ENCODE measurements at regions not wholly inside any gene's neighbourhood (a gene's known extent, or its start where the extent isn't known, plus 50 kb on each side); places are given as distances from the start of the nearest gene placed in this dataset.

- ATAC-seq = no peak
- 67% methylated on average over 1 of the region's 2 CpGs for WGBS (ENCODE audit: insufficient coverage)
- DNase-seq = no peak
- intact Hi-C loops (cut with micrococcal nuclease) = no loop called here
- Histone ChIP-seq H3K27me3 (ENCODE audit: control insufficient read depth, insufficient read depth, low read length) (no peaks in the 10 kb centered on the region), H3K36me3 (ENCODE audit: control insufficient read depth, insufficient read depth, low read length) (no peaks in the 10 kb centered on the region), H3K9me3 (ENCODE audit: control insufficient read depth, insufficient read depth, low read length) (no peaks in the 10 kb centered on the region), H3K4me3 (ENCODE audit: low read length) (no peak overlapping the region), H3K4me1 (ENCODE audit: control insufficient read depth, insufficient read depth, low read length) (peaks cover 4% of the 10 kb centered on the region), H3K27ac (ENCODE audit: low read length) (no peak overlapping the region)
- no peak overlapping the region for H3K4me3 Mint-ChIP-seq
- H3K4me1 Mint-ChIP-seq = peaks cover 0 to 4% of the 10 kb centered on the region in 2 donors
- H3K27ac Mint-ChIP-seq = no peak overlapping the region
- TF ChIP-seq CTCF (IDR thresholded peaks at IDR 0.05) = no peak
- no peaks in the 10 kb centered on the region for H3K36me3 Mint-ChIP-seq
- H3K27me3 Mint-ChIP-seq (ENCODE audit: low read depth in 2 of 2) = no peaks in the 10 kb centered on the region
- H3K9me3 Mint-ChIP-seq = no peaks in the 10 kb centered on the region
Measured at GRCh38 chr13:50592412-50593155, 250.9 kb downstream of the DLEU7 start.

GRCh38 chr13:50593207-50593606 is 250.3 kb downstream of the DLEU7 start:
- Histone ChIP-seq H3K9me3 (ENCODE audit: control insufficient read depth, insufficient read depth, low read length) (no peaks in the 10 kb centered on the region), H3K4me3 (ENCODE audit: low read length) (no peak overlapping the region), H3K27me3 (ENCODE audit: control insufficient read depth, insufficient read depth, low read length) (no peaks in the 10 kb centered on the region), H3K36me3 (ENCODE audit: control insufficient read depth, insufficient read depth, low read length) (no peaks in the 10 kb centered on the region), H3K4me1 (ENCODE audit: control insufficient read depth, insufficient read depth, low read length) (no peaks in the 10 kb centered on the region), H3K27ac (ENCODE audit: low read length) (no peak overlapping the region)
- H3K36me3 Mint-ChIP-seq = no peaks in the 10 kb centered on the region
- H3K4me3 Mint-ChIP-seq = no peak overlapping the region
- H3K27ac Mint-ChIP-seq = no peak overlapping the region
- TF ChIP-seq CTCF (IDR thresholded peaks at IDR 0.05) = no peak
- no CpG with 5 or more reads among the region's 1 CpG for WGBS (ENCODE audit: insufficient coverage)
- intact Hi-C loops (cut with micrococcal nuclease) = no loop called here
- H3K4me1 Mint-ChIP-seq = peaks cover 0 to 4% of the 10 kb centered on the region in 2 donors
- no peaks in the 10 kb centered on the region for H3K9me3 Mint-ChIP-seq
- no peak for ATAC-seq
- no peak for DNase-seq
- peaks cover 0 to 5% of the 10 kb centered on the region in 2 donors for H3K27me3 Mint-ChIP-seq (ENCODE audit: low read depth in 2 of 2)

GRCh38 chr13:50594276-50595051 is 249.0 kb downstream of the DLEU7 start:
- 22% methylated on average over 8 of the region's 11 CpGs for WGBS (ENCODE audit: insufficient coverage)

More at GRCh38 chr13:50594276-50595051, 249.0 kb downstream of the DLEU7 start:
- no peaks in the 10 kb centered on the region for H3K9me3 Mint-ChIP-seq
- Histone ChIP-seq H3K36me3 (ENCODE audit: control insufficient read depth, insufficient read depth, low read length) (no peaks in the 10 kb centered on the region), H3K27me3 (ENCODE audit: control insufficient read depth, insufficient read depth, low read length) (no peaks in the 10 kb centered on the region), H3K4me3 (ENCODE audit: low read length) (no peak overlapping the region), H3K4me1 (ENCODE audit: control insufficient read depth, insufficient read depth, low read length) (no peaks in the 10 kb centered on the region), H3K27ac (ENCODE audit: low read length) (peak overlapping the region; percentile 37), H3K9me3 (ENCODE audit: control insufficient read depth, insufficient read depth, low read length) (no peaks in the 10 kb centered on the region)
- no peak for TF ChIP-seq CTCF (IDR thresholded peaks at IDR 0.05)
- no peaks in the 10 kb centered on the region for H3K36me3 Mint-ChIP-seq
- DNase-seq = peak in 1 of 2 donors; percentile 19
- peak overlapping the region in 1 of 2 donors; percentile 27 for H3K27ac Mint-ChIP-seq
- H3K4me1 Mint-ChIP-seq = peaks cover 0 to 4% of the 10 kb centered on the region in 2 donors
- intact Hi-C loops (cut with micrococcal nuclease) = no loop called here
- H3K27me3 Mint-ChIP-seq (ENCODE audit: low read depth in 2 of 2) = peaks cover 0 to 6% of the 10 kb centered on the region in 2 donors
- no peak overlapping the region for H3K4me3 Mint-ChIP-seq
- peak in 1 of 3 donors; percentile 30 for ATAC-seq
